DMS53 treated with DMSO at 0.1 percent for 48 hours (cell line): ENCODE measurements at regions not wholly inside any gene's neighbourhood (a gene's known extent, or its start where the extent isn't known, plus 50 kb on each side); places are given as distances from the start of the nearest gene placed in this dataset.
A peak's percentile ranks its signal among the peaks of the same experiment; 100 is the strongest.

Experiments used
- DNase-seq: peaks from one replicate; lab custom pipeline; 2025; ENCODE audit not compliant: unreplicated experiment; lab: John Stamatoyannopoulos, UW

GRCh38 chr2:62566847-62567246 is 60.9 kb upstream of the TMEM17 start:
- DNase-seq: no peak

DNA sequence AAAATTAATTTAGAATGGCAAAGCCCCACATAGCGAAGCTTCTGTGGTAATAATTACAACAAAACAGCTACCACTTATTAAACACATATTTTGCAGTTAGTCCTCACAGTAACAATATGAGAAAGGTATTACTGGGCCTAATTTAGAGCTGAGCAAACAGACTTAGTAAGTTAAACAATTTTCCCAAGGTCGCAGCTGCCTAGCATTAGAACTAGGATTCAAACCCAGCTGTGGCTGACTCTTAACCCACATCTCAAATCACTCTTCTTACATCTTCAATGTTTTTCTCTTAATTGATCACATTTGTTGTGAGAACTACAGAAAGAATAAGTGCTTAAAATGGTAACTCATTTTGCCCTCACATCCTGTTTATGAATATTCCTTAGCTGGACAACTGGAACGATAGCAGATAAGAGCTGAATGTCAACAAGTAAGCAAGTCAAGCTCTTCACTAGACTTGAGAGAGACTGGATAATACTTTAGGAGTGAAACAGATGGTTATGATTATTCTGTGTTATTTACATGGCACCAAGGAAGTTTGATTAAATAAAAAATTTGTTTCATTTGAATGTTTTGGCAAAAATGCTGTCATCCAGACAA is 59.4 kb upstream of the TMEM17 start:
- DNase-seq: peak; percentile 28

DNA sequence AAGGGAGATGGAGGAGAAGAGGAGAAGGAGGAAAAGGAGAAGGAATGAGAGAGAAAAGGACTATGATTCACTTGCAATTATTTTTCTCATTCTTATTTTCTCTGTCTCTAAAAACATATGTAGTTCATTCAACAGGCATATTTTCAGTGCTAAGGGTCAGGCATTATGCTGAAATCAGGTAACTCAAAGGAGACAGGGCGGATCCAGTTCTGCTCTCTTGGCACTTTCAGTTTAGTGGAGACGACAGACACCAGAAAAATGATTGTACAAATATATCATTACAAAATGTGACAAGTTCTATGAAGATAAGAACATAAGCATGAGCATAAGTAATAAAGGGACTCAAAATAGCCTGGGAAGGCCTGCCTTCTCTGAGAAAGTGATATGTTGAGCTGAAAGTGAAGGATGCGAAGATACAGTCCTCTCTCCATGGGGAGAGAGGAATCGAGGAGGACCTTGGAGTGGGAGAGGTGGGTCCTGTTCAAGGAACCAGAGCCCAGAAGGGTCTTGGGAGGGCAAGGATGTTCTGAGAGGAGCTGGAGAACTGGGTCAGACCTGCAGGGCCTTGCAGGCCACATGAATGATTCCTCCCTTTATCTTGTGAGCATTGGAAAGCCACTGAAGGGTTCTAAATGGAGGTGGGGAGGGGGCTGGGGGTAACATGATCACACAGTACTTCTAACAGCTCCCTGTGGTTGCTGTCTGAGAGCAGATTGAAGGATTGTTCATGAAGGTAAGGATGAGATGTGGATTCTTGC is 58.6 kb upstream of the TMEM17 start:
- no peak for DNase-seq

GRCh38 chr2:62561586-62561985 is 55.6 kb upstream of the TMEM17 start:
- DNase-seq: no peak

DNA sequence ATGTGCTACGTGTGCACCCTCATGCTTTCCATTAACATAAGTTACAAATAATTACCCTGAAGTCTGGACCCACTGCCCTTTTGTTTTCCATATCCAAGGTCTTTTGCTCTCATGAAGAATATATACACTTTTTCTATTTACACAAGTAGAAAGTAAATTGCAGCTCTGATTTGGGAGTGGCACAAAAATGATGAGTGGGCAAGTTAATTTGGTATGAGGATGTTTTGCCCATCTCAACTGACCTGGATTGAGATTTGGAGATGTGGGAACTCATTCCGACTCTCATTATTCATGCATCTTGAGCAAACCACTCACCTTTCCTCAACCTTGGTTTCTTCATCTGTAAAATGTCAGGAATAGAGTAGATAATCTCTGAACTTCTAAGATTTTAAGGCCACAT is 53.6 kb upstream of the TMEM17 start:
- no peak for DNase-seq

DNA sequence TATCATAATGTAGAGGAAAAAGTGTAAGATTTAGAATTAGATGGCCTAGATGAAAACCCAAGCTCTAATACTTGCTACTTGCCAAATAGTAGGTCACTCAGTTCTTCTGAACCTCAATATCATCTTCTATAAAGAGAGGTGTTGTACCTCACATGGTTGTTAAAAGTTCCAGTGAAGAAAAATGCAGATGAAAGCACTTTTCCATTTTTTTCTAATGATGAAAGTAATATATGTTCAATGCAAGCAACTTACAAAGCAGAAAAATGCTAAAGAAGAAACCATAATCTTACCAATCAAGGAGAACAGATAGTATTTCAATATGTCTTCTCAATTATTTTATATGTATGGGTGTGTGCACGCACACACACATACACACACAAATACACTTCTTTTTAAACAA is 52.7 kb upstream of the TMEM17 start:
- no peak for DNase-seq

DNA sequence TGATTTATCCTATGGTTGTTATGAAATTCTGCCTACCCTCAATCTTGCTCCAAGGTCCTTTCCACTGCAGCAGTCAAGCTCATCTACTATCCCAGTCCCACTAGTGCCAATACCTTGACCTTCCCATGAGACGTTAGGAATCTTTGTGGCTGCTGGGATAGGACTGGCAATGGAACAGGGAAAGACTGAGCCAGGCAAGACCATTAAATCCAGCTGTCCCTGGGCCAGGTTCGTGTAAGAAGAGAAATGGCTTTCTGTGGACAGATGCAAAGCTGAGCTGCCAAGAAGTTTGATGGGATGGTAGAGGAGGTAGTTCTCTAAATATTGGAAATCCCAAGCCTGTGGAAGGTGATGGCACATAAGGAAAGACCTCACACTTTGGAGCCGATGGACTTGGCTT is 50.1 kb upstream of the TMEM17 start:
- no peak for DNase-seq
